GM18526 (cell line): ENCODE measurements at regions not wholly inside any gene's neighbourhood (a gene's known extent, or its start where the extent isn't known, plus 50 kb on each side); places are given as distances from the start of the nearest gene placed in this dataset.

Experiments
- POLR2A ChIP-seq: IDR thresholded peaks from 3 replicates; pipeline ENCODE4 v1.6.1; 2011; ENCODE audit not compliant: insufficient read length; ENCODE audit errors: extremely low read depth

DNA sequence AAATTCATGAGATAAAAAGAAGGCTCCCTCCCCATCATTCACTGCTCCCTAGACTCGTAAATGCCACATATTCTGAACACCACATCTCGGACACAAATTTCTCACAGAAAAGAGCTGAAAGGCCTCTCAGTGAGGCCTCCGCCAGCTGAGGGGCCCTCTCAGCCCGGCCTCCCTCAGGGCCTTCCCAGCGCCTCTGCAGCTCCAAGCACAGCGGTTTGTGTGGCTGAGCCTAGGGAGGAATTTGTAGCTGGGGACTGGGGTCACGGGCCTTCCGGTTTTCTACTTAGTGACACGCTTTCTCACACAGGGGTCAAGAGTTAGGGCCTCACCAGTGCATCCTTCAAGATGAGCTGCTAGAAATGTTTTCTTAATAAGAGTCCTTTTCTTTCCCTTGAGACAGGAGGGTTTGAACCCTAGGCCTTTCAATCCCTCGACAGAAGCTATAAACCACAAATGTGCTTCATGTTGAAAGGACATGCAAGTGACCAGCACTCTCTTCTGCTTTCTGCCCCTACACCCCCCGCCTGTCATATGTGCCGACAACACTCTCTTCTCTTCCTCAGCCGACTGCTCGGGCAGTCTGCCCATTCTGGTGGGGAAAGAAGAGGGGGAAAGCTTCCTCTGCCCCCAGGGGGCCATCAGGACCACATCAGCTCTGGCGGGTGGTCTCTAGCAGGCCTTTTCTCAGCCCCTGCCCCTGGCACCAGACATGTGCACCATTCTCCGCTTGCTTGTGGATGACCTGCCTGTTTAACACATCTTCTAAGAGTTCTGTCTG is 104.9 kb downstream of the CHIC2 start:
- TF ChIP-seq POLR2A: no peak

DNA sequence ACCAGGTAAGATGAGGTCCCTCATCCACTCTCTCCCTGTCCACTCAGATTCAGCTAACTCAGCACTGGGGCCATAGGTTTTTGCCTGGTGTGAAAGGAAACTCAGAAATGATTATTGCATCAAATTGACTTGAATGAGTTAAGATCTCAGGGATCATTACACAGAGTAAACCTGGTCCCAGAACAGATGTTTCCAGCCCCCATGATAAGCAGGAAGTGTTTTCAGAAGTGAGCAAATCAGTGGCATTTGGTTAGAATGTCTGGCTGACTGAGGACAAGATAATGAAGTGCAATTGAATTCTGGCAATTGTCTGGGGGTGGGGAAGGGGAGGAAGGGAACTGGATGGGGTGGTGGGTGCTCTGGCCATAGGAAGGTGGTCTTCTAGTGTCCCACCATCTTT is 108.0 kb downstream of the CHIC2 start:
- TF ChIP-seq POLR2A: no peak

DNA sequence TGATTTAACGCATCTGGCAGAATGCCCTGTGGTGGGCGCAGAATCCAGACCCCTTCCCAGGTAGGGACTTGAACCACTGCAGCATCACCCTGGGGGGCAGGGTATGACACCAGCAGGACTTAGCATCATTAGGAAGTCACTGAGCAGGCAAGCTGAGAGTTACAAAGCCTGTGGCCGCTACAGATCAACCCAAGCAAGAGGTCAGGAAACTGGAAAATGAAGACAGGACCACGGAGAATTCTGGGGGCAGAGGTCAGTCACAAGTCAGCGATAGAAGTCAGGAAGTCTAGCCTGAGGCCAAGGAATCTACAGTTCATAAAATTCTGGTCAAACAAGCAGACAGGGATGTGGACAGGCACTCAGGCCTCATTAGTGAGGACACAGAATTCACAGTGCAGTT is 108.4 kb downstream of the CHIC2 start:
- no peak for TF ChIP-seq POLR2A

DNA sequence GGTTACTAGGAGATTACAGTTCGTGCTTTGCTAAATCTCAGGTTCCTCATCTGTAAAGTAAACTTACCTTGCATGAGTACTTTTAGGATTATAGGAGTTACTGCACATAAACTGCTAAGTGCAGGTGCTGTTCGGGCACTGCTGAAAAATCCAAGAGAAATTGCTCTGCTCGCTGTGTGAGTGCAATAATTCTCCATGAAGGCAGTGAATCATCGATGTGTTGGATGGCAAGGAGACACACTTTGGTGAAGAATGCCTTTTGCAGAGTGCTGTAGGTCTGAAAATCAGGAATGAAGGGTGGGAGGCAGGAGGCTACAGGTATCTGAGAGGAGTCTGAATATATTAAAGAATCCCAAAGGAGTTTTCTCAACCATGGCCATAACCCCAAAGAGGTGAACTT is 113.0 kb downstream of the CHIC2 start:
- TF ChIP-seq POLR2A: no peak

DNA sequence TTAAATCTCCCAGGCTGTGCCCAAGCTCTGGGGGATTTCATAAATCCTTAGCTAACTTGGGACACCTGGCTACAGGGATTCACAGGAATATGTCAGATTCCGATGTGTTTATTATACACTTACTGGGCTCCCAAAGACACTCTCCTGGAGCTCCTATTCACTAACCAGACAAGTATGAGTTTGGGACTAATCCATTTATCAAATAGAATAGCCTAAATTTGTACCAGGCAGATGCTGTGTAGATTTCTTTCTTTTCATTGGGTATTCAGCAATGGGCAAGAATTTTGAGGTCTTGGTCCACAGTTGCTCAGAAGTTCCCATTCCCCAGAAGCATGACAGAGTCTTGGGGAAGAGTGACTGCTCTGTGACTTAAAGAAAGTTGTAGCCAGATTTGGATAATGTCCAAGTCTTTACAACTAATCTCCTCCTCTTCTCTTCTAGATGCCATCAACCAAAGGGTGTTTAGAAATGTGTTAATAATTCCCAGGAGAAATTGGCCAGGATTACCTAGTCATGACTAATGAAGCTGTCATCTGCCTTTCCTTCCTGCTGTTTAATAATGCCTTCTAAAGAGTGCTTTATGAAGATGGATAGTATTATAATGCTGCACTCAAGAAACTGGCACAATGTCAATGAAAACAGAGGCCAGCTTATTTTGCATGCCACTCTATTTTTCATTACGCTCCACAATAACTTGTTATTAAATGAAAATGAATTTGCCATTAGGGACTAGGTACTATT is 120.9 kb downstream of the CHIC2 start:
- no peak for TF ChIP-seq POLR2A

DNA sequence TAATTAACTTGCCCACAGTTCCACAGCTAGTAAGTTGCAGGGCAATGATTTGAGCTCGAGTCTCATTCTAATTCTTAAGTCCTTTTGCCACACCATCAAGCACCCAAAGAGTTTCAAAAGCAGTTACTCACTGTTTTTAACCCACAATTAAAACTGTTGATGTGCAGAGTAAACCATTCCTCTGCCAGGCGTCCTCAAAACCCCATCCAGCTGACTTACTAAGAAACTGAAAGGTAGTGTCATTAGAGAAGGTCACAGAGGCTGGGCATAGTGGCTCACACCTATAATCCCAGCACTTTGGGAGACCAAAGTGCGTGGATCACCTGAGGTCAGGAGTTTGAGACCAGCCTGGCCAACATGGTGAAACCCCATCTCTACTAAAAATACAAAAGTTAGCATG is 121.7 kb downstream of the CHIC2 start:
- TF ChIP-seq POLR2A: no peak

DNA sequence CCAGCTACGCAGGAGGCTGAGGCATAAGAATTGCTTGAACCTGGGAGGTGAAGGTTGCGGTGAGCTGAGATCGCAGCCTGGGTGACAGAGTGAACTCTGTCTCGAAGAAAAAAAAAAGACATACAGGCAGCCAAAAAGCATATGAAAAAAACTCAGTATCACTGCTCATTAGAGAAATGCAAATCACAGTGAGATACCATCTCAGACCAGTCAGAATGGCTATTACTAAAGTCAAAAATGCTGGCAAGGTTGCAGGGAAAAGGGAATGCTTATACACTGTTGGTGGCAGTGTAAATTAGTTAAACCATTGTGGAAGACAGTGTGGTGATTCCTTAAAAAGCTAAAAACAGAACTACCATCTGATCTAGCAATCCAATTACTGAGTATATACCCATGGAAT is 123.1 kb downstream of the CHIC2 start:
- TF ChIP-seq POLR2A: no peak

DNA sequence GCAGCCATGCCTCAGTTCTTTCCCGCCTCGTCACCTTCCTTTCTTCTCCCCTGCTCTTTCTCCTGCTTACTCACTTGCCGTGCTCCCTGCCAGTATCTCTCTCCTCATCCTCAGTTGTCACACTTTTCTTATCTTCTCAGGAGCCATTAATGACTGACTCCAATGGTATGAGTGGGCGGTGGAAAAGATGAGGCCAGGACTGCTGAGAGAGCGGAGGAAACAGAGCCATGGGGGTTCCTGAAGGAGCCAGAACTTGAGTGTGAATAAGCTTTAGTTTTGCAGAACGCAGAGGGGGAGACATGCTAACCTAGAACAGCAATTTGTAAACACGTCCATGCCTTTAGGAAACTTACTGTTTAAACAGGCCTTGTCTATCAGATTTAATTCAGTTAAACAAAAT is 126.5 kb downstream of the CHIC2 start:
- no peak for TF ChIP-seq POLR2A

DNA sequence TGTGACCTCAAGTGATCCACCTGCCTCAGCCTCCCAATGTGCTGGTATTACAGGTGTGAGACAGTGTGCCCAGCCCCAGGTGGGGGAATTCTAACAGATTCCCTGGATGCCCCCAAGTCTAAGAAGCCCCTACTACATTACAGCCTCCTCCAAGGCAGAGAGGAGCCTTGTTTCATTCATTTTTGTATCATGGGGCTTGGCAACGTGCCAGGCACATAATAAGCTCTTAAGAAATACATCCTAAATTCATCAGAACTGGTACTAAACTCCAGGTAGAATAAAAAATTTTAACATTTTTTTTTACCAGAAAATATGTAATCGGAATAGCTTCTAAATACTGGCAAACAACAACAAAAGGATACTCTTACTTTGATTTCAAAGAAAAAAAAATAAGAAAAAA is 127.1 kb downstream of the CHIC2 start:
- TF ChIP-seq POLR2A: no peak

DNA sequence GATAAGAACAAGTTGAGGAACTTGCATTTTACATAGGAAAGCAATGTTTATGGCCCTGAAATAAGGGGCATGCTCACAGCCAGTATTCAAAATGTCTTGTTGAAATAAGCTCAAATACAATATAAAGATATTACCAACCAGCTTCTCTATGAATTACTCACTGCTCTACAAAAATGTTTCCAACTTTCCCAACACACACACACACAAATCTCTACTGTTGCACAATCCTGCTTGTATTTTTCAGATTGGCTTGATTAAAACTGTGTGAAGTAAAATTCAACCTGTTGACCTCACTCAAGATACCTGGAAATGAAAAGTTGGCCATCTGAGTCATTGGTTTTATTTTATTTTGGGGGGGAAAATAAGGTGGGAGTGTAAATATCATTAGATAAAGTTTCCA is 128.6 kb downstream of the CHIC2 start:
- TF ChIP-seq POLR2A: no peak

DNA sequence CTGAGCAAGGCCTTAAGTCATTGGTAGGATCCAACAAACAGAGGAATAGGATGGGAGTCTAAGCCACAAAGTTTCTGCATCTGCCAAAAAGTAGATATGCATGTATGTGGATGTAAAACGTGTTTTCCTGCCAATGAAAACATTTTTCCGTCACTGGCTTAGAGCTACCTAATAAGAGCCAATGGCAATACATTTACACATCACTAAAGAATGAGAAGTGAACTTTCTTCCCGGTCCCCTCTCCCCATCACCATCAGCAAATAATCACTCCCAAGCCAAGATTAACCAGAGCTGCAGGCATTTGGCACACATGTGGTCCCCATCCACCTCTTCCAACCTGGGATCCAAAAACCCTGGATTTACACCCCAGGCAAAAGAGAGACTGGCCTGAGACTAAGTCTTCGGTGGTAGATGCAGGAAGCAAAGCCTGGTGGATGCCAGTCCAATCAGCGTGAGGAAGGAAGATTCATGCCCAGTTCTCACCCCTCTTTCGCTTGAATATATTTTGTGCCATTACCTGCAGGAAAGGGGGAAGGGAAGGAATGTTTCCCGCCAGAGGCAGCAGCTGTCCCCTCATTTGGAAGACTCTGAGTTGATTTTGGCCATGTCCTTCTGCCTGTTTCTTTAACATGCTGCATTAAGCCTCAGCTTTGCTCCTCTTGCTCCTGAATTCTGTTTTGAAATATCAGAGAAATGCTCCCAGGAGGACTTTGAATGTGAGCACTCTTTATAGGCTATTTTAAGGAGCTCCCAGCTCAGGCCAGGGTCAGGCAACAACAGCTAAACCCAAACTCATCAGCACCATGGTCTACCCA is 131.4 kb downstream of the CHIC2 start:
- no peak for TF ChIP-seq POLR2A

DNA sequence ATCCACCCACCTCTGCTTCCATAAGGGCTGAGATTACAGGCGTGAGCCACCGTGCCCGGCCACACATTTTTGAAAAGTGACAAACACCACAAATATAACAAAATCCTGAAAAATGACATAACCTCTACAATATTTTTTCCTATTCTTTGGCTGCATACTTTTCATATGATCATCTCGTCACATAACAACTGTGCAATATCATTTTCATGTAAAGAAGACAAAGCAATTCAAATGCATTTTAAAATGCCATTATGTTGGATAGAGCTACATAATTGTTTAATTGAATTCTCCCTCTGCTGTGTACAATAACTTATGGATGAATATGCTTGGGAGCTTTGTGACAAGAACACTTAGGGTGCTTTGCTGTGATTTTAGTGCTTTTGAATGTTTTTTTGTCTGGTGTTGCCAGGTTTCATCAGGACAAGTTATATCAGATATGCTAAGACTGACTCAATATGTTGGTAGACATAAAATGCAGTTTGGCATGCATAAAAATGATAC is 132.9 kb downstream of the CHIC2 start:
- no peak for TF ChIP-seq POLR2A

DNA sequence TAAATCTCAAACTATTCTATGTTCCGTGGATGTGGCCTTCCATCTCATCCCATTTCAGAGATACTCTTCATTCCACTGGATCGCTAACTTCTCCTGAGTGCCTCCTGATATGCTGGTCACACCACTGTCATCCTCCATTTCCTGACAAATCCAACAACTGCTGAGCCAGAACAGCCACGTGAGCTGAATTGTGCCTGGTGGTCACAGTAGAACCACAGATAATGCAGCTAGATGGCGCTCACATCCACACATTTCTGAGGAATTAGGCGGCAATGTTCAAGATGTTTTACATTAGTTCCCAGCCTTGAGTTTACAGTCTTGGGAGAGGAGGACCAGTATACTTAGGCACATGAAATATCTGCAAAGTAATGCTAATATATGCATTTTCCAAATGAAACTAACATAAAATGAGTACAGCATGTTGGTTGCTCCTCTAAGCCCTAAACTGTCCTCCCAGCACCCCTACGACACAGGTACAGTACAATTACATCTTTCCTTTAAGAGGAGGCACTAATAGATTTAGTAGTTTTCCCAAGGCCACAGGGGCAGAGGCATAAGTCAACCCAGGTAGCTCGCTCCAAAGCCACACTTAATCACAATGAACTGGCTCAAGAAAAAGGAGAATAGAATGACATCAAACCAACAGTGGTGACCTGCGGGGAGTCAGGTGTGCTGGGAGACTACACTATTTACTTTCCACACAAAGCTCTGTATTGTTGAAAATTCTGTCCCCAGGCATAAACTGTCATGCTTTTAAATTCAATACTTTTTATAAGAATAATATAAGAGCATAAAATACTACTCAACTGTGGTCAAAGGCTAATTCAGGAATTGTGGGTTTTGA is 134.2 kb downstream of the CHIC2 start:
- TF ChIP-seq POLR2A: no peak

DNA sequence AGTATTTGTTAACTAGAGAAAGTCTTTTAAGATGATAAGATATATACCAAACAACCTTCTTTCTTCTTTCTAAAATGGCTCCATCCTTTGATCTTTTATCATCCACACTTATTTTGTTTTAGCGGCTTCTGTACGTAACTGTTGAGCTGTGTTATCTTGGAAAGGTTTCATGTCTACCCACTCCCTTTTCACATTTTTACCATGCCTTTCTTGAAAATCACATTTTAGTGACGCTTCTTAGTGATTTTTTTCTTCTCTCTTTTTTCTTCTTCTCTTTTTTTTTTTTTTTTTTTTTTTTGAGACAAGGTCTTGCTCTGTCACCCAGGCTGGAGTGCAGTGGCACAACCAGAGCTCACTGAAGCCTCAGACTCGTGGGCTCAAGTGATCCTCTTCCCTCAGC is 135.1 kb downstream of the CHIC2 start:
- no peak for TF ChIP-seq POLR2A

DNA sequence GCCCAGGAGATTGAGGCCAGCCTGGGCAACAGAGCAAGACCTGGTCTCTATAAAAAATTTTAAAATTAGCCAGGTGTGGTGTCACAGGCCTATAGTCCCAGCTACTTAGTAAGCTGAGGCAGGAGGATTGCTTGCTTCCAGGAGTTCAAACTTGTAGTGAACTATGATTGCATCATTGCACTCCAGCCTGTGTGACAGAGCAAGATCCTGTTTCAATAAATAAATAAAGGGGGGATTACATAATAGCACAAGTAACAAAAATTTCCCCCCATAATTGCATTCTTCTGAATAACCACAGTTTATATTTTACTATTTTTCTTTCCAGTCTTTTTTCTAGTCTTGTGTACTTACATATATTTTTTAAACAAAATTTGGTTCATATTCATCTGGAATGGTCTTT is 135.6 kb downstream of the CHIC2 start:
- no peak for TF ChIP-seq POLR2A
